ENCODE measurements at regions not wholly inside any gene's neighbourhood (a gene's known extent, or its start where the extent isn't known, plus 50 kb on each side); places are given as distances from the start of the nearest gene placed in this dataset.

DNA sequence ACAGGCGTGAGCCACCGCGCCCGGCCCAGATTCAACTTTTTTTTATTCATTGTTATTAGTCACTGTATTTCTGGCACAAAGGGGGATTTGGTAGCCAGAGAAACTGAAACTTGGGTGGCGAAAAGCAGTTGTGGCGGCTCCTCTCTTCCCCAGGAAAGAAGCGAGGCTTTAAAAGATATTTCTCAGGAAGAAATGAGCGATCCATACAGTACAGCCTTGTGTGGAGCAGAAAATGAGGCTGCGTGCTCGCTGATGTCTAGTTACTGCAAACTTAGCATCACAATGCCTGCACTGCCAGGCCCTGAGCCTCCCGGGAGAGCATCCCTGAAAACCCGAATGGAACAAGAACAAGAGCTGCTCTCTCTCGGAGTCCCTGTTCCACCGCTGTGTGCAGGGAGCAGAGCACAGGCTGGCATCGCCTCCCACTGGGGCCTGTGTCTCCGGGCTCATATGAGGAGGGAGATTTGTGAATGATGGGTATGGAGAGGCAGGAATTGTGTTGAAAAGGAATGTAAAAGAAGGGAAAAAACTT lies 234.0 kb downstream of the ZNF516 start:
- TF ChIP-seq POLR2A (IDR thresholded peaks at IDR 0.05) = no peak
- TF ChIP-seq, protein P1, sequence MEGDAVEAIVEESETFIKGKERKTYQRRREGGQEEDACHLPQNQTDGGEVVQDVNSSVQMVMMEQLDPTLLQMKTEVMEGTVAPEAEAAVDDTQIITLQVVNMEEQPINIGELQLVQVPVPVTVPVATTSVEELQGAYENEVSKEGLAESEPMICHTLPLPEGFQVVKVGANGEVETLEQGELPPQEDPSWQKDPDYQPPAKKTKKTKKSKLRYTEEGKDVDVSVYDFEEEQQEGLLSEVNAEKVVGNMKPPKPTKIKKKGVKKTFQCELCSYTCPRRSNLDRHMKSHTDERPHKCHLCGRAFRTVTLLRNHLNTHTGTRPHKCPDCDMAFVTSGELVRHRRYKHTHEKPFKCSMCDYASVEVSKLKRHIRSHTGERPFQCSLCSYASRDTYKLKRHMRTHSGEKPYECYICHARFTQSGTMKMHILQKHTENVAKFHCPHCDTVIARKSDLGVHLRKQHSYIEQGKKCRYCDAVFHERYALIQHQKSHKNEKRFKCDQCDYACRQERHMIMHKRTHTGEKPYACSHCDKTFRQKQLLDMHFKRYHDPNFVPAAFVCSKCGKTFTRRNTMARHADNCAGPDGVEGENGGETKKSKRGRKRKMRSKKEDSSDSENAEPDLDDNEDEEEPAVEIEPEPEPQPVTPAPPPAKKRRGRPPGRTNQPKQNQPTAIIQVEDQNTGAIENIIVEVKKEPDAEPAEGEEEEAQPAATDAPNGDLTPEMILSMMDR (IDR thresholded peaks at IDR 0.05 in 4 of 5, conservative IDR thresholded peaks at IDR 0.05 in 1 of 5) = no peak
